ENCODE measurements at regions not wholly inside any gene's neighbourhood (a gene's known extent, or its start where the extent isn't known, plus 50 kb on each side); places are given as distances from the start of the nearest gene placed in this dataset.

DNA sequence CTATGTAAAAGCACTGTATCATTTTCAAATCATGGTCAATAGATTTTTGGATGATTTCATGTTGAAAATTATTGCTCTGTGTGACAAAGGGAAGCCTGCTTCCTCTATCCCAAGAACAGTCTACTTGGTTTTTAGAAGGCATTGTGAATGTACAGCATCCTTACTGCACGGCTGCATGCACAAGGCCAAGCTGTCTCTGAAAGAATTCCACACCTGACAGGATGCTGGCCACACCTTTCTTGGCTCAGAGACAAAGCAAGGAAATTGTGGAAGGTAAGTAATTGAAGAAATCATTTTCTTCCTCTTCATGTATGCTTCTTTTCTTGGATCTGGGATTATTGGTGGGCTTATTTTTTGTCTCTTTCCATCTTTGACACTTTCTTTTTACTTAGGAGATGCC, 53.7 kb upstream of the VCAN start:
- TF ChIP-seq, protein P1, sequence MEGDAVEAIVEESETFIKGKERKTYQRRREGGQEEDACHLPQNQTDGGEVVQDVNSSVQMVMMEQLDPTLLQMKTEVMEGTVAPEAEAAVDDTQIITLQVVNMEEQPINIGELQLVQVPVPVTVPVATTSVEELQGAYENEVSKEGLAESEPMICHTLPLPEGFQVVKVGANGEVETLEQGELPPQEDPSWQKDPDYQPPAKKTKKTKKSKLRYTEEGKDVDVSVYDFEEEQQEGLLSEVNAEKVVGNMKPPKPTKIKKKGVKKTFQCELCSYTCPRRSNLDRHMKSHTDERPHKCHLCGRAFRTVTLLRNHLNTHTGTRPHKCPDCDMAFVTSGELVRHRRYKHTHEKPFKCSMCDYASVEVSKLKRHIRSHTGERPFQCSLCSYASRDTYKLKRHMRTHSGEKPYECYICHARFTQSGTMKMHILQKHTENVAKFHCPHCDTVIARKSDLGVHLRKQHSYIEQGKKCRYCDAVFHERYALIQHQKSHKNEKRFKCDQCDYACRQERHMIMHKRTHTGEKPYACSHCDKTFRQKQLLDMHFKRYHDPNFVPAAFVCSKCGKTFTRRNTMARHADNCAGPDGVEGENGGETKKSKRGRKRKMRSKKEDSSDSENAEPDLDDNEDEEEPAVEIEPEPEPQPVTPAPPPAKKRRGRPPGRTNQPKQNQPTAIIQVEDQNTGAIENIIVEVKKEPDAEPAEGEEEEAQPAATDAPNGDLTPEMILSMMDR (IDR thresholded peaks at IDR 0.05 in 2 of 3, conservative IDR thresholded peaks at IDR 0.05 in 1 of 3; ENCODE audit: control insufficient read depth in 2 of 3, extremely low read depth in 1 of 3, insufficient read depth in 1 of 3, low read depth in 3 of 3, low read length in 3 of 3): no peak
- TF ChIP-seq ZNF274 (IDR thresholded peaks at IDR 0.05; ENCODE audit: insufficient read depth, insufficient read length) (no peak), EZH2 (IDR thresholded peaks at IDR 0.05; ENCODE audit: borderline replicate concordance, control insufficient read depth, low read depth, low read length) (no peak)
- TF ChIP-seq, protein P2, sequence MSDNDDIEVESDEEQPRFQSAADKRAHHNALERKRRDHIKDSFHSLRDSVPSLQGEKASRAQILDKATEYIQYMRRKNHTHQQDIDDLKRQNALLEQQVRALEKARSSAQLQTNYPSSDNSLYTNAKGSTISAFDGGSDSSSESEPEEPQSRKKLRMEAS (IDR thresholded peaks at IDR 0.05; ENCODE audit: low read depth, low read length): no peak
